H4 (cell line): ENCODE measurements at regions not wholly inside any gene's neighbourhood (a gene's known extent, or its start where the extent isn't known, plus 50 kb on each side); places are given as distances from the start of the nearest gene placed in this dataset.
"Not testable (repeated sequence)": the region's sequence is repeated elsewhere in the genome, so short reads cannot be mapped to it uniquely, and the experiment has no call there.

ENCODE experiments used
- DNase-seq: peaks from one replicate; pipeline ENCODE4 v3.0.0-alpha.2; 2015; ENCODE audit warnings: low spot score

- no peak for DNase-seq
Measured at GRCh38 chr21:39003982-39004633, 179.1 kb downstream of the PSMG1 start.

GRCh38 chr21:39001341-39001740, 181.9 kb downstream of the PSMG1 start:
- DNase-seq: no peak

GRCh38 chr21:39000496-39000895, 182.8 kb downstream of the PSMG1 start:
- DNase-seq: no peak

GRCh38 chr21:38999161-38999560, 184.1 kb downstream of the PSMG1 start:
- DNase-seq: no peak

- DNase-seq: not testable (repeated sequence)
Measured at GRCh38 chr21:38998281-38998680, 185.0 kb downstream of the PSMG1 start.

GRCh38 chr21:38997843-38998175, 185.4 kb downstream of the PSMG1 start:
- DNase-seq: not testable (repeated sequence)

- no peak for DNase-seq
Measured at GRCh38 chr21:38997051-38997842, 186.0 kb downstream of the PSMG1 start.

- DNase-seq: no peak
Measured at GRCh38 chr21:38996355-38996754, 186.9 kb downstream of the PSMG1 start.

- DNase-seq: no peak
Measured at GRCh38 chr21:38995731-38996130, 187.5 kb downstream of the PSMG1 start.

- no peak for DNase-seq
Measured at GRCh38 chr21:38995071-38995669, 188.1 kb downstream of the PSMG1 start.

GRCh38 chr21:38994042-38994441, 188.3 kb downstream of the ETS2 start:
- no peak for DNase-seq

GRCh38 chr21:38993561-38993960, 187.8 kb downstream of the ETS2 start:
- peak; percentile 60 for DNase-seq

GRCh38 chr21:38992737-38993136, 187.0 kb downstream of the ETS2 start:
- no peak for DNase-seq

- peak; percentile 38 for DNase-seq
Measured at GRCh38 chr21:38990424-38990794, 184.7 kb downstream of the ETS2 start.

GRCh38 chr21:38989745-38990423, 184.2 kb downstream of the ETS2 start:
- DNase-seq: peak; percentile 92

- no peak for DNase-seq
Measured at GRCh38 chr21:38989379-38989744, 183.6 kb downstream of the ETS2 start.

- no peak for DNase-seq
Measured at GRCh38 chr21:38988509-38989378, 183.0 kb downstream of the ETS2 start.

- no peak for DNase-seq
Measured at GRCh38 chr21:38987633-38988508, 182.1 kb downstream of the ETS2 start.

GRCh38 chr21:38986806-38987632, 181.3 kb downstream of the ETS2 start:
- no peak for DNase-seq

GRCh38 chr21:38986406-38986805, 180.7 kb downstream of the ETS2 start:
- DNase-seq: no peak
